OCI-LY1 (cell line): ENCODE measurements at regions not wholly inside any gene's neighbourhood (a gene's known extent, or its start where the extent isn't known, plus 50 kb on each side); places are given as distances from the start of the nearest gene placed in this dataset.

Experiments used
- H2AFZ ChIP-seq: fragments of 200-600 bp; sonication (generic), shearing (Covaris generic); 2 replicates; pipeline ENCODE4 v1.6.0; 2014; ENCODE audit warnings: antibody characterized with exemption, mild to moderate bottlenecking, low read length
- H3F3A ChIP-seq: fragments of 200-600 bp; sonication (generic), shearing (Covaris generic); 2 replicates; pipeline ENCODE4 v1.6.0; 2014; ENCODE audit warnings: mild to moderate bottlenecking, antibody characterized with exemption, low read length, moderate library complexity; ENCODE audit not compliant: insufficient read depth
- H3K27ac ChIP-seq: fragments of 200-600 bp; sonication (generic); 2 replicates; pipeline ENCODE4 v1.5.1; 2014; ENCODE audit warnings: low read length, mixed run types, mild to moderate bottlenecking, low read depth; ENCODE audit not compliant: poor library complexity, severe bottlenecking
- H3K27me3 ChIP-seq: fragments of 200-600 bp; sonication (generic); 2 replicates; pipeline ENCODE4 v1.6.0; 2014; ENCODE audit warnings: antibody characterized with exemption, mild to moderate bottlenecking, low read length, moderate library complexity; ENCODE audit not compliant: insufficient read depth
- H3K36me3 ChIP-seq: fragments of 200-600 bp; sonication (generic); 2 replicates; pipeline ENCODE4 v1.6.1; 2014; ENCODE audit warnings: mild to moderate bottlenecking, antibody characterized with exemption, low read length, moderate library complexity, mixed read lengths; ENCODE audit not compliant: insufficient read depth
- H3K4me1 ChIP-seq: fragments of 200-600 bp; sonication (generic); 2 replicates; pipeline ENCODE4 v1.5.1; 2014; ENCODE audit warnings: mild to moderate bottlenecking, low read length, moderate library complexity; ENCODE audit not compliant: insufficient read depth, severe bottlenecking
- H3K4me2 ChIP-seq: fragments of 200-600 bp; sonication (generic), shearing (Covaris generic); 2 replicates; pipeline ENCODE4 v1.6.1; 2014; ENCODE audit warnings: low read length
- H3K4me3 ChIP-seq: fragments of 200-600 bp; sonication (generic); 2 replicates; pipeline ENCODE4 v1.5.1; 2014; ENCODE audit warnings: low read length, low read depth, mild to moderate bottlenecking, mixed read lengths; ENCODE audit not compliant: poor library complexity, severe bottlenecking
- H3K79me2 ChIP-seq: fragments of 200-600 bp; shearing (Covaris generic); 2 replicates; pipeline ENCODE4 v1.6.1; 2016; ENCODE audit warnings: mixed run types, low read length, mixed read lengths; ENCODE audit not compliant: insufficient read depth
- H3K9ac ChIP-seq: fragments of 200-600 bp; sonication (generic), shearing (Covaris generic); 2 replicates; pipeline ENCODE4 v1.6.1; 2014; ENCODE audit warnings: mild to moderate bottlenecking, low read length, mixed read lengths
- H3K9me2 ChIP-seq: fragments of 200-600 bp; sonication (generic), shearing (Covaris generic); 2 replicates; pipeline ENCODE4 v1.6.1; 2014; ENCODE audit warnings: low read depth, mild to moderate bottlenecking, low read length, mixed read lengths
- H3K9me3 ChIP-seq: fragments of 200-600 bp; shearing (Covaris generic); 2 replicates; pipeline ENCODE4 v1.6.1; 2014; ENCODE audit warnings: low read length, mixed read lengths
- H4K20me1 ChIP-seq: fragments of 200-600 bp; sonication (generic), shearing (Covaris generic); 2 replicates; pipeline ENCODE4 v1.6.0; 2016; ENCODE audit warnings: mild to moderate bottlenecking, low read length; ENCODE audit not compliant: insufficient read depth
- CTCF ChIP-seq: fragments of 200-600 bp; sonication (generic), shearing (Covaris generic); IDR thresholded peaks from 2 replicates; pipeline ENCODE4 v1.5.1; 2017; ENCODE audit warnings: mild to moderate bottlenecking, antibody characterized with exemption, low read length, moderate library complexity, mixed read lengths
- EZH2 ChIP-seq: fragments of 200-600 bp; sonication (generic), shearing (Covaris generic); IDR thresholded peaks from 2 replicates; pipeline ENCODE4 v1.8.0; 2017; ENCODE audit warnings: borderline replicate concordance, mixed run types, mild to moderate bottlenecking, antibody characterized with exemption, low read length, moderate library complexity, mixed read lengths

DNA sequence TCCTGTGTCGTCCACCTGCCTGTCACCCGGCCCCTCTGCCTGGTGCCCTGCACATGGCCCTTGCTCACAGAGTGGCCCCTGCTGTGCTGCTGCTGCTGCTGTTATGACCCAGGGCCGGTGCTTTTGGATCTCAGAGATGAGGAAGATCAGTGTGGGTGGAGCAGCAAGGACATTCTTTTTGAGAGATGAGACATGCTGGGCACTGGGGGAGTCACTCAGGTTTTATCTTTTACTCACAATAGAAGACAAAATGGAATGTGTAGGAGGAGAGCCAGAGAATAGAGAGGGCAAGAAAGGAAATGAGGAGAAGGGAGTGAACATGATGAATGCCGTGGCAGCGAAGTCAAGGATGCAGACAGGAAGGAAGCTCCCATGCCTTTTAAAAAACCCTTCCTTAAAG lies 611.5 kb upstream of the DPP6 start:
- no peaks in the 10 kb centered on the region for H3K4me1 ChIP-seq
- H3K27ac ChIP-seq, result no peak overlapping the region
- TF ChIP-seq EZH2, result no peak
- TF ChIP-seq CTCF, result no peak
- H3K9ac ChIP-seq, result no peak overlapping the region
- H3K27me3 ChIP-seq, result no peaks in the 10 kb centered on the region
- H3K4me2 ChIP-seq, result no peak overlapping the region
- H4K20me1 ChIP-seq, result no peaks in the 10 kb centered on the region
- H3K9me3 ChIP-seq, result no peaks in the 10 kb centered on the region
- no peaks in the 10 kb centered on the region for H3K36me3 ChIP-seq
- no peaks in the 10 kb centered on the region for H3K79me2 ChIP-seq
- H3F3A ChIP-seq, result no peaks in the 10 kb centered on the region
- H2AFZ ChIP-seq, result no peak overlapping the region
- H3K9me2 ChIP-seq, result no peaks in the 10 kb centered on the region
- no peak overlapping the region for H3K4me3 ChIP-seq

DNA sequence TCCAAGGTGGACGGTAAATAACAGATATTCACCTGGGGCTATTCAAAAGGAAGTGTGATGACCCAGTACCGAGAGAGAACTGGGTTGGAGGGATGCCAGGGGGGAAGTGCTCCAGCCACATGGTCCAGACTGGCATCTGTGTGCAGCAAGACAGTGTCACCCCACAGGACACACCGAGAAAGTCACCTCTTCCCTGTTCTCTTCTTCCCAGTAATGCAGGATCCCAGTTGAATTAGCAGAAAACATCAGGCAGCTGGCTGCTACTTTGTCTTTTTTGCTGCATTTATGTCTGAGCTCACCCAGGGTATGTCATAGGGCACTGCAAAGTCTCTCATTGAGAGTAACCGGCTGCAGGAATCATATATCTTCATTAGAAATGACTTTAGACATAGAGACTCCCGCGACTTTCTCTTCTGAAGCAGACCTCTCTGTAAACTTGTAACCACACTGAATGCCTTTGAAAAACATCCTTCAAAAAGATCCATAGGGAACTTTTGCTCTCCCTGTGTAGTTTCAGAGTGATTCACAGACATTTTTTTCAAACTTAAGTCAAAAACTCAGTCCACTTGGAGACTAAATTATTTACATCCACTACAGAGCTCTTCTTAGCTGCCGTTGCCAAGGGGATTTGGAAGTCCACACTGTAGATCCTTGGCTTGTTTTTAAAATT lies 609.0 kb upstream of the DPP6 start:
- no peak overlapping the region for H3K4me3 ChIP-seq
- no peaks in the 10 kb centered on the region for H3K9me3 ChIP-seq
- no peaks in the 10 kb centered on the region for H3K4me1 ChIP-seq
- H3K9me2 ChIP-seq, result no peaks in the 10 kb centered on the region
- H3K36me3 ChIP-seq, result no peaks in the 10 kb centered on the region
- H3F3A ChIP-seq, result no peaks in the 10 kb centered on the region
- no peak for TF ChIP-seq EZH2
- no peak for TF ChIP-seq CTCF
- no peaks in the 10 kb centered on the region for H3K27me3 ChIP-seq
- H2AFZ ChIP-seq, result no peak overlapping the region
- no peak overlapping the region for H3K9ac ChIP-seq
- no peaks in the 10 kb centered on the region for H3K79me2 ChIP-seq
- no peak overlapping the region for H3K27ac ChIP-seq
- H3K4me2 ChIP-seq, result no peak overlapping the region
- no peaks in the 10 kb centered on the region for H4K20me1 ChIP-seq

DNA sequence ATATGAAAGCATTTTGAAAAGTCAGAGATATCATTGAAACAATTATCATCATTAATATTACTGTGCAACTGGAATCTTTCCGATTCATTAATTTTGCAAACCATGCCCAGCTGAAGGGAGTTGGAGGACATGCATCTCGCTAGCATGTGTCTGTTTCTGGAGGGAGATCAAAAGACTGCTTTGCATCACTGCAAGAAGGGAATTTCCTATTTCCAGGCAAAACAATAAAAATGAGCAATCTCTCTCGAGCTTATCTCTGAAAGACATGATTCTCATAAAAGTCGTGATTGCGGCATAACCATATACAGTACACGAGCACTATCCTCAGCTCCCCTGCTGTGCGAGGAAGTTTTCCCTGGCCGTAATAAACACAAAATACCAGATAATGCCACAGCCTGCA lies 607.6 kb upstream of the DPP6 start:
- no peaks in the 10 kb centered on the region for H3K9me2 ChIP-seq
- H3K36me3 ChIP-seq, result no peaks in the 10 kb centered on the region
- no peak overlapping the region for H3K4me3 ChIP-seq
- H3K4me1 ChIP-seq, result no peaks in the 10 kb centered on the region
- no peaks in the 10 kb centered on the region for H3K27me3 ChIP-seq
- H3K4me2 ChIP-seq, result no peak overlapping the region
- no peak overlapping the region for H2AFZ ChIP-seq
- TF ChIP-seq CTCF, result no peak
- TF ChIP-seq EZH2, result no peak
- H3K9ac ChIP-seq, result no peak overlapping the region
- no peaks in the 10 kb centered on the region for H3F3A ChIP-seq
- H3K9me3 ChIP-seq, result no peaks in the 10 kb centered on the region
- H3K79me2 ChIP-seq, result no peaks in the 10 kb centered on the region
- H3K27ac ChIP-seq, result no peak overlapping the region
- no peaks in the 10 kb centered on the region for H4K20me1 ChIP-seq
